Endodermal cell (in vitro differentiated cells): ENCODE measurements at regions not wholly inside any gene's neighbourhood (a gene's known extent, or its start where the extent isn't known, plus 50 kb on each side); places are given as distances from the start of the nearest gene placed in this dataset.
"Not testable (repeated sequence)": the region's sequence is repeated elsewhere in the genome, so short reads cannot be mapped to it uniquely, and the experiment has no call there.

ENCODE experiments used
- DNase-seq: peaks from one replicate; pipeline ENCODE4 v3.0.0-alpha.2; 2017
- H3K27ac ChIP-seq: 2 replicates; pipeline ENCODE4 v1.5.1; 2013; ENCODE audit warnings: mild to moderate bottlenecking, low read depth, low read length, moderate library complexity
- H3K27me3 ChIP-seq: 2 replicates; pipeline ENCODE4 v1.6.1; 2013; ENCODE audit warnings: mild to moderate bottlenecking, low read length, moderate library complexity; ENCODE audit not compliant: insufficient read depth, control insufficient read depth, poor library complexity, severe bottlenecking
- H3K36me3 ChIP-seq: 2 replicates; pipeline ENCODE4 v1.7.0; 2013; ENCODE audit warnings: mild to moderate bottlenecking, low read length, moderate library complexity; ENCODE audit not compliant: control insufficient read depth, insufficient read depth
- H3K4me1 ChIP-seq: one replicate; pipeline ENCODE4 v1.7.0; 2013; ENCODE audit warnings: low read length; ENCODE audit not compliant: control insufficient read depth, insufficient read depth
- H3K4me3 ChIP-seq: 2 replicates; pipeline ENCODE4 v1.5.1; 2013; ENCODE audit warnings: mild to moderate bottlenecking, low read length, moderate library complexity
- H3K9ac ChIP-seq: 2 replicates; pipeline ENCODE4 v1.6.1; 2013; ENCODE audit warnings: mild to moderate bottlenecking, low read length, moderate library complexity; ENCODE audit not compliant: poor library complexity, severe bottlenecking; ENCODE audit errors: extremely low read depth
- H3K9me3 ChIP-seq: 2 replicates; pipeline ENCODE4 v1.6.1; 2013; ENCODE audit warnings: mild to moderate bottlenecking, low read length, moderate library complexity; ENCODE audit not compliant: control insufficient read depth
- H3K27ac Mint-ChIP-seq: 2 replicates; pipeline ENCODE4 v1.8.0; 2020; ENCODE audit warnings: mixed read lengths
- H3K27me3 Mint-ChIP-seq: 2 replicates; pipeline ENCODE4 v1.8.0; 2021; ENCODE audit warnings: mild to moderate bottlenecking, mixed read lengths; ENCODE audit not compliant: insufficient read depth
- H3K36me3 Mint-ChIP-seq: 2 replicates; pipeline ENCODE4 v1.8.0; 2020; ENCODE audit warnings: low read depth, mixed read lengths
- H3K4me1 Mint-ChIP-seq: 2 replicates; pipeline ENCODE4 v1.8.0; 2020; ENCODE audit warnings: mixed read lengths
- H3K4me3 Mint-ChIP-seq: 2 replicates; pipeline ENCODE4 v1.8.0; 2020; ENCODE audit warnings: mild to moderate bottlenecking, moderate library complexity, mixed read lengths
- H3K9me3 Mint-ChIP-seq: 2 replicates; pipeline ENCODE4 v1.8.0; 2020; ENCODE audit warnings: mild to moderate bottlenecking, mixed read lengths
- CTCF ChIP-seq: fragments of 200-600 bp; sonication (generic); conservative IDR thresholded peaks from 2 replicates; pipeline ENCODE4 v1.5.0; 2021; ENCODE audit warnings: antibody characterized with exemption, mild to moderate bottlenecking
- WGBS, 2 experiments: methylation state at CpG; one replicate each; pipeline versions ENCODE4 v1.1.5 to v1.1.7; 2013; ENCODE audit warnings: missing lambda C conversion rate in 2 of 2, mixed read lengths in 1 of 2; ENCODE audit not compliant: insufficient coverage in 1 of 2, insufficient read length in 1 of 2; 5-methylcytosine and 5-hydroxymethylcytosine counted together

- no peak overlapping the region for H3K4me3 Mint-ChIP-seq
- H3K4me3 ChIP-seq, result no peak overlapping the region
- peaks cover 8% of the 10 kb centered on the region for H3K4me1 ChIP-seq
- H3K4me1 Mint-ChIP-seq, result peaks cover 31% of the 10 kb centered on the region
- no peaks in the 10 kb centered on the region for H3K27me3 Mint-ChIP-seq
- H3K36me3 Mint-ChIP-seq, result no peaks in the 10 kb centered on the region
- H3K9me3 Mint-ChIP-seq, result no peaks in the 10 kb centered on the region
- no peaks in the 10 kb centered on the region for H3K27me3 ChIP-seq
- H3K27ac ChIP-seq, result no peak overlapping the region
- no peaks in the 10 kb centered on the region for H3K36me3 ChIP-seq
- H3K9ac ChIP-seq, result no peak overlapping the region
- DNase-seq, result no peak
- H3K27ac Mint-ChIP-seq, result no peak overlapping the region
- no peak for TF ChIP-seq CTCF
- WGBS, 2 experiments, result 72 to 100% methylated on average over 1 of the region's 1 CpG
- no peaks in the 10 kb centered on the region for H3K9me3 ChIP-seq
These were observed 228.5 kb upstream of the KRR1 start for GRCh38 chr12:75739912-75740311.

- H3K4me1 Mint-ChIP-seq, result peaks cover 26% of the 10 kb centered on the region
- H3K9me3 Mint-ChIP-seq, H3K36me3 ChIP-seq, H3K36me3 Mint-ChIP-seq, H3K9ac ChIP-seq, H3K4me3 Mint-ChIP-seq, H3K27me3 ChIP-seq, H3K27me3 Mint-ChIP-seq, H3K27ac Mint-ChIP-seq, H3K4me3 ChIP-seq, H3K9me3 ChIP-seq, DNase-seq, H3K4me1 ChIP-seq, H3K27ac ChIP-seq: not testable (repeated sequence)
- 80 to 97% methylated on average over 1 to 2 of the region's 2 CpGs for WGBS, 2 experiments
These were observed 227.7 kb upstream of the KRR1 start for GRCh38 chr12:75739098-75739497.

- no peaks in the 10 kb centered on the region for H3K27me3 ChIP-seq
- H3K4me1 Mint-ChIP-seq, result peaks cover 31% of the 10 kb centered on the region
- H3K9me3 Mint-ChIP-seq, result no peaks in the 10 kb centered on the region
- H3K27ac ChIP-seq, result no peak overlapping the region
- no peaks in the 10 kb centered on the region for H3K36me3 Mint-ChIP-seq
- H3K9me3 ChIP-seq, result no peaks in the 10 kb centered on the region
- H3K4me1 ChIP-seq, result peaks cover 12% of the 10 kb centered on the region
- no peak for DNase-seq
- no peak overlapping the region for H3K4me3 ChIP-seq
- 83 to 84% methylated on average over 2 of the region's 2 CpGs for WGBS, 2 experiments
- H3K4me3 Mint-ChIP-seq, result no peak overlapping the region
- H3K27me3 Mint-ChIP-seq, result no peaks in the 10 kb centered on the region
- no peak for TF ChIP-seq CTCF
- no peaks in the 10 kb centered on the region for H3K36me3 ChIP-seq
- H3K9ac ChIP-seq, result no peak overlapping the region
- no peak overlapping the region for H3K27ac Mint-ChIP-seq
These were observed 227.1 kb upstream of the KRR1 start for GRCh38 chr12:75738486-75738885.

- peaks cover 12% of the 10 kb centered on the region for H3K4me1 ChIP-seq
- H3K27ac Mint-ChIP-seq, result no peak overlapping the region
- H3K9me3 Mint-ChIP-seq, result peaks cover 2% of the 10 kb centered on the region
- no peak for DNase-seq
- H3K27ac ChIP-seq, result no peak overlapping the region
- TF ChIP-seq CTCF, result no peak
- no peaks in the 10 kb centered on the region for H3K36me3 ChIP-seq
- no peaks in the 10 kb centered on the region for H3K36me3 Mint-ChIP-seq
- no peaks in the 10 kb centered on the region for H3K27me3 ChIP-seq
- no peaks in the 10 kb centered on the region for H3K9me3 ChIP-seq
- H3K4me1 Mint-ChIP-seq, result peaks cover 31% of the 10 kb centered on the region
- whole genome bisulfite sequencing, 2 experiments, result 93 to 100% methylated on average over 1 of the region's 1 CpG
- no peaks in the 10 kb centered on the region for H3K27me3 Mint-ChIP-seq
- H3K4me3 Mint-ChIP-seq, result no peak overlapping the region
- no peak overlapping the region for H3K9ac ChIP-seq
- no peak overlapping the region for H3K4me3 ChIP-seq
These were observed 224.4 kb upstream of the KRR1 start for GRCh38 chr12:75735853-75736252.
